GM19455 (cell line): ENCODE measurements at regions not wholly inside any gene's neighbourhood (a gene's known extent, or its start where the extent isn't known, plus 50 kb on each side); places are given as distances from the start of the nearest gene placed in this dataset.

ENCODE experiments used
- ATAC-seq: cut with Tn5 transposase; IDR thresholded peaks from one replicate; pipeline ENCODE4 v1.9.1; 2021; ENCODE audit not compliant: unreplicated experiment

DNA sequence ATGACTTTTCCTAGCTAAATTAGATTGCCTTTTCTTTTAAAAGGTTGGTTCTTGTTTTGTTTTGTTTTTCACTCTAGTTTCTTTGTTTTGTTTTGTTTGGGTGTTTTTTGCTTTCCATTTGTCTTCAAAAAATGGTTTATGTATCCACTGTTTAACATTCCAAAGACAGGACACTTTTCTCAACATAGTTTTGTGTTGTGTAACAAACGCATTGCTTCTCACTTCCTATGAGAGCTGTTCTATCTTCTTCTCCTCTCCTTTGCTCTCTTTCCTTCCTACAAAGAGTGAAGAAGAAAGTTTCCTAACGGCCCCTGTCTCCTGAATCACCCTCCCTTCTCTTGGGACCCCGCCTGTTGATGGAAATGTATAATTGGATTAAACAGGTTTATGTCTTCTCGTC, 539.7 kb downstream of the ACTL7B start:
- ATAC-seq: no peak

DNA sequence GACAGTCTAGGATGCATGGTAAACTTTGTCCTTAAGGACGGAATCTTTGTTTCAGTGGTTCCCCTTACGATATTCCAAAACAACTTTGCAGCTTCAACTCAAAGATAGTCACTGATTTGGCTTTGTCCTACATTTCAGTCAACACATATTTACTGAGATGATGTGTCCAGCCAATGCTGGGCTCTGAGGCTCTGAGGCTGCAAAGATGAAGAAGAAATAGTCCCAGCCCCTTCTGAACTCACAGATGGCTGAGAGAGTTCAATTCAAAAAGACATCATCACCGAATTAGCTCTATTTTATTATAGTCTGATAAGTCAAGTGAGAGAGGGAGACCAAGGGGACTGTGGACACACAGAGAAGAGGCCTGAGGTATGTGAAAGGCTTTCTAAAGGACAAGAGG, 544.0 kb downstream of the ACTL7B start:
- no peak for ATAC-seq

DNA sequence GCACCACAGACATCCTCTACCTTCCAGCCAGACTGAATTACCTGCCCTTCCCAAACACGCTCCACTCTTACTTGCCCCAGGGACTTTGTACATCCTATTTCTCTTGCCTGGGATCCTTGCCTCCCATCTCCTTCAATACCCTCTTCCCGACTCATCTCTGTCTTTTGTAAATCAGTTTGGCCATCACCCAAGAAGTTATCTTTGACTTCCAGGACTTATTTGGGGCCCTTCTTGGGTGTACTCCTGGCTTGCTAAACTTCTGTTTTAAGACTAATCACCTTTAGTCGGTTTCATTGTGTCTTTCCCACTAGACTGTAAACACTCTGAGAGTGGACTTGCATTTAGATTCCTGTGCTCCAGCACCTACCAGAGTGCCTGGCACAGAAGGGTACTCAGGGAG, 545.6 kb downstream of the ACTL7B start:
- ATAC-seq: no peak

DNA sequence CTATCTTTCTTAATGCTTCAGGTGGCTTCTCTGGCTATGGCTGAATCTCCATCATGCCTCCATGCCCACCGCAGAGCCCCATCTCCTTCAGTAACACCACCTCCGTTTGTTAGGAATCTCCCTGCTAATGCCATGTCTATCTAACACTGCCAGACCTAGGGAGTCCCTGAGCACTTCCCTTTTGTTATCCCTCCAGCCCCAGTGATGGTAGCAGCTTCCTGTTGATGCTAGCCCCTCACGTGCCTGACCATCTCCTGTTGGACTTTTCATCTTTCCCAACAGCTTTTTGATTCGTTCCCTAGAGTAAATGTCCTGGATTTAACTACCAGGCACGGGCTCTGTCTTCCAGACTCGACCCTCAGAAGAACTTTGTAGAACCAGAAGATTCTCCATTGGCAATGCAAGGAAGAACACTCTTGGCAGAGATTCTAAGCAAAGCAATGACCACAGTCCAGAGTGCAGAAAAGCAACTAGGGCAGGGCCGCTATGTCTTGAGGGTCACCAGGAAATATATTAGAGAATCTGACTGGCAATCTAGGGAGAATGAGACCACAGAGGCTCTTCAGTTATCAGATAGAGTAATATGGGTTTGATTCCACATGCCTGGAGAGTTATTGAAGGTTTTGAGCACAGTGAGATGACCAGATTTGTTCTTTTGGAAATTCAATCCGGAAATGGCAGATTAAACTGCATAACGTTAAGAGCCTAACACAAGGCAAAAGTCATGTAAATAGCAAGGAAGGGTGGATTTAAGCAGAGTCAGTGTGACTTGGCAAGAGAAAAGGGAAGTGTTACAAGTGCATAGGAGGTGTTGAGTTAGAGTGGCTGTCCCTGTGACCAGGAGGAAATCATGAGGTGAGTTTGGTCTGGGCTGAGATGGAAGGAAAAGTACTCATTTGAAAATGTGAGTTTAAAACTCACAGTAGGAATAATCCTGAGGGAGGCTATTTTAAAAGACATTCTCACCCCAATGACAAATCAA, 555.2 kb downstream of the ACTL7B start:
- no peak for ATAC-seq

DNA sequence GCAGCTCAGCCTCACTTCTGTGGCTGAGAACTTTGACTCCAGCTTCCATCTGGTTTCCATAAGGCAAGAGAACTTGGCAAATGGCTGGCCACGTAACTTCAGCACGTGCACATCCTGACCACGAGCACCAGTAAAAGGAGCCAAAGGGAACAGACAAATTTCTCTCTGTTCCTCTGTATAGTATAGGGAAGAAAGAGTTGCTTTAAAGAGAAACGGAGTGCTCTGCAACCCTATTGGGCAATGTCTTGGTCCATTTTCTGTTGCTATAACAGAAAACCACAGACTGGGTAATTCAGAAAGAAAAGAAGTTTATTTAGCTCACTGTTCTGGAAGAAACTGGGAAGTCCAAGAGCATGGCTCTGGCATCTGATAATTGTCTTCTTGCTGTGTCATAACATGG, 558.7 kb downstream of the ACTL7B start:
- no peak for ATAC-seq

DNA sequence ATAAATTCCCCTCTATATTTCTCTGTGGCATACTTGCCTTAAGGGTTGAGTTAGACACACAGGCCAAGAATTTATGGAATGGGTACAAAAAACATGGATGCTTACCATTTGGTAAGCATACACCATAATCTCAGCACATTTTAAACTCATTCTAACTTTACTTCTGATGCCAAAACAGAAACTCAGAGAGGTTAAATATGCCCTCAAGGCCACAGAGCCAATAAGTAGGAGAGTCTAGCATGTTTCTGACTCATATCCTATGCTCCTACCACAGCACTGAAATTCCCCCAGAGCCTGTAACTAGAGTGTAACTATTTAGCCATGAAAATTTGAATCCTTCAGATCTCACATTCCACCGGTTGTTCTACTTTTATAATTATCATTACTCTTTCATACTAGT, 559.7 kb downstream of the ACTL7B start:
- no peak for ATAC-seq

DNA sequence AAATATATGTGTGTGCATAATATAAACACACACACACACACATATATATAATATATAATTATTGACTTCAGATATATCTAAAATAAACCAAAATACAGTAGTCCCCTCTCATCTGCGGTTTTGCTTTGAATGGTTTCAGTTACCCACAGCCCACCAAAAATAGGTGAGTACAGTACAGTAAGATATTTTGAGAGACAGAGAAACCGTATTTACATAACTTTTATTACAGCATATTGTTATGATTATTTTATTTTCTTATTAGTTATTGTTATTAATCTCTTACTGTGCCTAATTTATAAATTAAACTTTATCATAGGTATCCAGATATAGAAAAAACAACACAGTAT, 564.2 kb downstream of the ACTL7B start:
- no peak for ATAC-seq

DNA sequence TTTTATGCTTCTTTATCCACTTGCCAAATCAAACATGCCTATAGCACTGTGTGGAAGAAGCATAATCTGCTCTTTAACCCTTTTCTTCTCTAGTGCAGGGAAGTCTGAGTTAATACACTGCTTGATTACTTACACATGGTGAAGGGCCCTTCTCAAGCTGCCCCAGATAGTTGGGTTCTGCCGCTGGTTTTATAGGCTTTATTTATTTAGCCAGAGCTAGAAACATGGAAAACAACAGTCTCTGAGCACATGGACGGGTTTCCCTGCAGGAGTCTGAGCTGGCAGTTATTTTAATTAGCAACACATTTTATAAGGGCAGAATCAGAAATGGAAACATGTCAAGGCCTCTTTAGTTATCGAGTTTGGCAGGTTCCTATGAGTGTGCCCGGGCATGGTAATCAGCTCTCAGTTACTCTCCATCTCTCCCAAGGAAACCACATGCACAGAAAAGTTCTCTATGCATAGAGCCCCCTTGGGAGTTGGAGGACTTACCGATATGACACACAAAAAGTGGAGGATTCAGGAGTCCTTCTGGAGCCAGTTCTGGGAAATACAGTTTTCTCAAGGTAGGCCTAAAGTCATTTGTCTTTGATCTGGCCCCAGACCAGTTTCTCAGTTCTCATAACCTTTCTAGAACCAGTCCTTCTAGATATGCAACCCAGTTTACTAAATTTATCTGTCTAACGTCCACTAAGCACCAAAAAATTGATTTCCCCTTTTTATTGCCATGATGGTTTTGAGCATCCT, 564.8 kb downstream of the ACTL7B start:
- ATAC-seq: no peak

DNA sequence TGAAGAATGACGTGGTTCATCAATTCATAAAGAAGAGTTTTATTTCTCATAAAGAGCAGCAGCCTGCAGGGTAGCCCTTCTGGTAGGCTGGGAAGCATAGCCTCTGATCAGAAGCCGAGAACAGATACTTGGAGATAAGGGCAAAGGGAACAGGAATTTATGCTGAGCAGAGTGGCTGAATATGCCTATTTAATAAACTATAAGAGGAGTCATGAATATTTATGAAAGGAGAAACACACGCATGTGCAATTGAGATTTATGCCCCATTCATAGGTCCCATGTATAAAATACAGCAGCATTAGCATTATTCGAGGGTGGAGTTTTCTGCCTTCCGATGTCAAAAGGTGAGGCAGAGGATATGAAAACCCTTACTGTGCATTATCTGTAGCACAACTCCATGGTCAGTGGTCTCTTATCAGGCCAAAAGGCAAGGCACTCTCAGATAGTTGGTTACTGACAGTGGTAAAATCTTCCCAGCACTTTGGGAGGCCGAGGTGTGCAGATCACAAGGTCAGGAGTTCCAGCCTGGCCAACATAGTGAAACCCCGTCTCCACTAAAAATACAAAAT, 569.1 kb downstream of the ACTL7B start:
- no peak for ATAC-seq

DNA sequence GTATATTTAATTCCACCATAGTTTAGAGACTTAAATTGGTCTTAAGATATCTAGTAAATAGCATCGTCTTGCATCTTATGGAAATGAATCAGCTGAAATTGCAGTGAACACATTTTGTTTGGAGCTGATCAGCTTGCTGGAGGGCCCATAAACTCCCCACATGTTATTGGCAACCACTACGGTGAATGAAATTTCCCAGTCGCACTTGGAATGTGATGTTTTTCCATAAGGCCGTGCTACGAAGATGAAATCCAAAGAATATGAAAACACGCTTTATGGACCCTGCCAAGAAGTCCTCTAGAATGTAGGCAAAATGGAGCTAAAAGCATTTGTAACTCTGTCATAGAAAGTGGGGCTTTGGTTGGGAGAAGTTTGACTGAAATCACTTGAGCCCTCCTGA, 572.1 kb downstream of the ACTL7B start:
- no peak for ATAC-seq

DNA sequence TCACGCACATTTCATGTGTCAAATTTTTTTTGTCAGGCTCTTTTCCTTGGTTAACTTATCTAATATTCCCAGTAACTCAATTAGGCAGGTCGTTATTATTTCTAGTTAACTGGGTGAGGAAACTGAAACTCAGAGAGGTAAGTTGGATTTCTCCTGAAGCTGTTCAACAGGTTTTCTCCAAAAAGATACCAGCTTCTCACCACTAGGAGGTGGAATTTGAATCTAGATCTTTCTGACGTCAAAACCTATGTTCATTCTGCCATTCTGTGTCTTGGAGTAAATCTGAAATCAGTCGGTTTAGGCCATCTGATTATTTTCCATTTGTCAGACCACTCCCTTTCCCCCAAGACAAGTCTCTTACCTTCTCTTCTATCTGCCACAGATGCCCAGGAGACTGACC, 572.9 kb downstream of the ACTL7B start:
- ATAC-seq: no peak

DNA sequence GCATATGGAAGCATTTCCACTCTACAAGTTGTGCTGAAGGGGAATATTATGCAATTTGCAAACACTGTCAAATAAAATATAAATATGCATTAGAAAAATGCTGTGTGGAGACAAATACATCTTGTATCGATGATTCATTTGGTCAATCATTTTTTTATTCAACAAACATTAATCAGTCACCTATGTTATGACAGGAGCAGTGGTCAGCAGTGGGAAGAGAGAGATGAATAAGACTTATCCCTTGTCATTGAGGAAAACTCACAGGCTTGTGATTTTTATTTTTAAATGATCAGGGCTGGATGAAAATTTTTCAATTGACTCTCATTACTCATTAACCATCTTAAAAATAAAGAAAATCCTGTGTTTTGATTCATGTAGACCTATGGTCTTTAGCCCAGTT, 574.1 kb downstream of the ACTL7B start:
- no peak for ATAC-seq

DNA sequence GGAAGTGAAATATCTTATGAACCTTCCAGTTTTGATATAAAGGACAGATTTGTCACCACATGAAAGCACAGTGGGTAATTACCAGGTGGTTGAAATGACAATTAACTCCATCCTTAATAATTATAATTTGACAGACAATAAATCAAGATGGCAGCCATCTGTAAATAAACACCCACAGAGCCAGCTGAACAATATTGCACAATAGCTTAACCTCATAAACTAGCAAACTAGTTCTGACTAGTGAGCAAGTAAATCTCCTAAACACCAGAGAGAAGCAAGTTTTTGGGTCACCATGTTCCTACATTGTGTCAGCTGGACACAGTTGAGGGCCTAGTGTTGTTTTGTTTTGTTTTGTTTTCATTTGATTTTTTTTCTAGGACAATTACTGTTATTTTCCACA, 577.4 kb downstream of the ACTL7B start:
- no peak for ATAC-seq

DNA sequence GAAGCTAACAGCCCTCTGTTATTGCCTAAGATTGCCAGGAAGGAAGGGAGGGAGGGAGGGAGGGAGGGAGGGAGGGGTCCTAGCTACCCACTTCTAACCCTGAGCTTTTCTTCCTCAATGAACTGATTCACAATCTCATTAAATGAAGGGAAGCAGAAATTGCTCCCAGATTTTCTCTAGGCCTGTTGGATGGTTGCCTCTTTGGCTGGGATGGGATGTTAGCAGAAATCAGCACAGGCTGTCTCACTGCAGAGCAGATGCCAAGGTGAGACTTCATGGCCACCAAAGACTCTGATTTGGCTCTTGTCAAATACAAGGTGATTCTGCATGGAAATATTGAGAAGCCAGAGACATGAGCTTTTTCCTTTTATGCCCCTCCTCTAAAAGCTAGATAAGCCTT, 578.6 kb downstream of the ACTL7B start:
- ATAC-seq: no peak

DNA sequence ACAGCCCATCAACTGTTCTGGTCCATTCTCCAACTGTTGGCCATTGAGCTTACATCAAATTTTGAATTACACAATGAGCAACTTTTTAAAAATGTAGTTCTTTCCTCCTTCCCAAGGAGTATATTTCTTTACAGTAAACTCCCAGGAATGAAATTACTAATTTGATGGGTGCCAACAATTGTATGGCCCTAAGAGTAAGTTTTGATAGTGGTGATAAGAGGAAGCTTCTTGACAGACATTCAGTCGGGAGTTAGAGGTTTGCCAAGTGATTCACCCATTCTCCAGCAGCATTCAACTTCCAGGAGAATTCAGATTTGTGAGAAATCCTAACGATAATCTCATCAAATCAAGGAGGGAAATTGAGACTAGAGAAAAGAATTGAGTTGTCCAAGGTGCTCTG, 579.9 kb downstream of the ACTL7B start:
- ATAC-seq: no peak

DNA sequence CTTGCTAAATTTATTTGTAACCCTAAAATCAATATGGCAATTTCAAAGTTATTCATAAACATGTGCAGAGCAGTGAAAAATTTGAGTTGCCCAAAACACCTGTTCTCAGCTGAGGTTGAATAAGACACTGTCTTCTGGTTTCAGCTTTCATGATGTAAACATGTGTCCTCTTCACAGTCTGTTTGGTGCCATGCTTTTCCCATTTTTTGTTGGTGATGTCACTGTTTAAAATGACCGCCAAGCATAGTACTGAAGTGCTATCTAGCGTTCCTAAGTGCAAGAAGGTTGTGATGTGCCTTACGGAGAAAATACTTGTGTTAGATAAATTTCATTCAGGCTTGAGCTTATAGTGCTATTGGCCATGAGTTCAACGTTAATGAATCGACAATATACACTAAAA, 580.8 kb downstream of the ACTL7B start:
- no peak for ATAC-seq

DNA sequence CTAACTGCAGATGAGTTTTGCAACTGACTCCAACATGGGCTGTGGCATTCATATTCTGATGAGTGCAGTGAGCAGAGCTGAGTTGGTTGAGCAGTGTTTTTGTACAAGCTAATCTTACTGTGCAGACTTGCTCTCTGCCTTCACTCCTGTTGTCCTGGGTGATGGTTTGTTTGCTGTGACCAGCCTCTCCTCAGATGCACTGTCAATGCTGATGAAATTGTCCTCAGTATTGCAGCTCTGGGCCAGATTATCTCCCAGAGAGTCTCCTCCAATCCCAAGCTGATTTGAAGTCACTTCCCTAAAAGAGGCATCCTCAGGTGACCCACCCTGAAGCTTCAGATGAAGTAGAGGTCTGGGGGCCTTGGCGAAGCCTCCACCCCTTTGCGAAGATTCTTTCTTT, 581.8 kb downstream of the ACTL7B start:
- ATAC-seq: no peak

DNA sequence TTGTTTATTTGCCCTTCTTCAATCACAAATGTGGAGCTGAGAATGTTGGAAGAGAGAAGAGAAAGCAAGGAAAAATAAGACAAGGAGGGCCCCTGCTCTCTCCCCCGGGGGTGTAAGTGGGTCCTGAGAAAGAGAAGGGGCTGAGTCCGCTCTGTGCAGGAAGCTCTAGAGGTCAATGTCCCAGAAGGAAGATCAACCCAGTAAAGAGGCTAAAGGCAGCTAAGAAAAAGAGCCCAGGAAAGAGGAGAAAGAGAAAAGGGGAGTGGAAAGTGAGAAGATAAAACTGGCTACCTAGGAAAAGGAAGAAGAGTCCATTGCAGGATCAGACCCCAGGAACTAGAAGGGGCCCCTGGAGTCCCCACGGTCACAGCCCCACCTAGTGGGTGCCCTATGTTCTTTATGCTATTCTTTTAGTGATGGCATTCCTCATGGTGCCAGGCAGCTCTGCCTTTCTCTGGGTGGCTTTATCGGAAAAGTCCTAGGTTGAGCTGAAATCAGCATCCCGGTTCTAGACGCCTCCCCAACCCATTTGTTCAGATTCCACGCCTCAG, 583.4 kb downstream of the ACTL7B start:
- ATAC-seq: no peak

DNA sequence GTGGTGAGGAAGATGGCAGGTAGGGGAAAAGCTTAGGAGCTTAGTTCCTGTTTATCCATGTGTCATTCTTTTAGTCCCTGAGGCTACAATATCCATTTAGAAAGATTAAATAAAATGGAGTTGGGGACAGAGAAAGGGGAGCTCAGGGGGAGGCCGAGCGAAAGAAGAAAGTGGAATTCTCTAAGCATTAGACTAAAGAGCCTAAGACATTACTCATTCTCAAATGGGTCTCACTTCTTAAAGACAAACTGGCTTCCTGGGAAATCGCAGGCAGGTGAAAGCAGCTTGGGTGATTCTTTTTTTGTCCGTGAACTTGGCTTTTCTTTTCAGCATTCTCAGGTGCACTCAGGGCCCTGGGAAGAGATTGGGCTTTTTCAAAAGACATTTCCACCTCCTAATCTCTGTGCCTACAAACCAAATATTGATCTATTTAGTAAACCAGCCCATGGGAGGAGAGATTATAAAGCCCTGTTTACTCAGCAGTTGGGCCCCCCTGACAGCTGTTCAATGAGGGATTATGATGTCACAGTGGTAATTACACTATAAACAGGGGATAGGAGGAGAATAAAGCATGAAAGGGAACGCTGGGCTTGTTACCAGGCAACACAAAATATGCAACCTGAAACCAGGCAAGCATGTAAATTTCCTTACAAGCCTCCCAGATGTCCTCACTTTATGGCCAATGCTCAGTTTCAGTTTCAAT, 584.0 kb downstream of the ACTL7B start:
- no peak for ATAC-seq

DNA sequence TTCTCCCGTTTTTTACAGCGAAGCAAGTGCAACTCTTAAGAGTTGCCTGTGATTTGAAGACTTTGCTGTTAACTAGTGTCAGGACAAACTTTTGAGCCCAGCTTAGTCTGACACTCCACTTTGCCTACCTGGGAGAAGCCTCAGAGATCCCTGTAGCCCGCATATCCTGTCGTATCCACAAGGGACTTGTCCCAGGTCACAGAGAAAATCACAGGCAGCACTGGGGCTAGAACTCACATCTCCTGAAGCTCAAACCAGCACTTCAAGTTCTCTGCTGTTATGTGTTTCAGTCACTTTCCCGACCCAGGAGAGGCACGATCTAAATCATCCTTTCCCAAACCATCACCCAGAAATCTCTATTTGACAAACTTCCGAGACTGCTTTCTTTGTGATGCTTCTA, 584.5 kb downstream of the ACTL7B start:
- no peak for ATAC-seq

DNA sequence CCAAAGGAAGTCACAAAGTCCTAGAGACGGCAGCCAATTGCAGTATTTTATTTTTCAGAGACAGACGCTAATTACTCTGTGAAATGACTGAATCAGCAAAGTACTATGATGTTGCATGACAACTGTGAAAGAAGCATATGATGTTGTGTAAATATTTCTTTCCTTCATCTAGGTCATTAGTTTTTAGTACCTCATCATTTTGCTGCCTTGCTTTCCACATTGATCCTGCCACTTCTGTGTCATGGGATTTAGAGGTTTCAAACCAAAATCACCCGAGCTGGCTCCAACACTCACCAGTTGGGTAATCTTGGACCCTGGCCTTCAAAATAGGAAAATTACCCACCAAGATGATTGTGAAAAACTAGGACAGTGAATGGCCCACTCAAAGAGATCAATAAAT, 585.2 kb downstream of the ACTL7B start:
- ATAC-seq: no peak
